NB4 (cell line): ENCODE measurements at regions not wholly inside any gene's neighbourhood (a gene's known extent, or its start where the extent isn't known, plus 50 kb on each side); places are given as distances from the start of the nearest gene placed in this dataset.

Experiments used
- MAX ChIP-seq: IDR thresholded peaks from 2 replicates; pipeline ENCODE4 v1.6.1; 2011; ENCODE audit warnings: low read depth, low read length
- MYC ChIP-seq: IDR thresholded peaks from 2 replicates; pipeline ENCODE4 v1.6.1; 2011; ENCODE audit warnings: low read depth, low read length
- POLR2A ChIP-seq: IDR thresholded peaks from 2 replicates; pipeline ENCODE4 v1.6.1; 2011; ENCODE audit warnings: mild to moderate bottlenecking; ENCODE audit not compliant: insufficient read length; ENCODE audit errors: extremely low read depth
- TF ChIP-seq, protein P1 (sequence below): IDR thresholded peaks from one replicate; pipeline ENCODE4 v1.5.1; 2012; ENCODE audit warnings: low read depth, low read length

DNA sequence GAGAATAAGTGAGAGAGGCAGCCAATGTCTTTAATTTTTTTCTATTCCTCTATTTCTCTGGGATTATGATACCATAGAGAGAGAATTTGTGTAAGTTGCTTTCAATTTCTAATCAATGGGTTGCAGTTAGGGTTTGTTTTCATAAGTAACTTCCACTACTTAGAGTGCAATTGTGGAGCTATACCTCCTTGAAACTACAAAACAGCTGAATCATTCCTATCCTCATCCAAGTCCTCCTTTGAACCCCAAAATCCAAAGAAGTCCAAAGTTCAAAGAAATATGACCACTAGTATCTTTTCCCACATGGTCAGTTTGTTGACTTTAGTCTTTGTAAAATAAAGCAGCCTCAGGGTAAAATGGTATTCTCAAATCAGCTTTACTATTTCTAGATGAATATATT lies 1085.4 kb upstream of the INTU start:
- TF ChIP-seq POLR2A (no peak), MAX (no peak), MYC (no peak)
- TF ChIP-seq, protein P1, sequence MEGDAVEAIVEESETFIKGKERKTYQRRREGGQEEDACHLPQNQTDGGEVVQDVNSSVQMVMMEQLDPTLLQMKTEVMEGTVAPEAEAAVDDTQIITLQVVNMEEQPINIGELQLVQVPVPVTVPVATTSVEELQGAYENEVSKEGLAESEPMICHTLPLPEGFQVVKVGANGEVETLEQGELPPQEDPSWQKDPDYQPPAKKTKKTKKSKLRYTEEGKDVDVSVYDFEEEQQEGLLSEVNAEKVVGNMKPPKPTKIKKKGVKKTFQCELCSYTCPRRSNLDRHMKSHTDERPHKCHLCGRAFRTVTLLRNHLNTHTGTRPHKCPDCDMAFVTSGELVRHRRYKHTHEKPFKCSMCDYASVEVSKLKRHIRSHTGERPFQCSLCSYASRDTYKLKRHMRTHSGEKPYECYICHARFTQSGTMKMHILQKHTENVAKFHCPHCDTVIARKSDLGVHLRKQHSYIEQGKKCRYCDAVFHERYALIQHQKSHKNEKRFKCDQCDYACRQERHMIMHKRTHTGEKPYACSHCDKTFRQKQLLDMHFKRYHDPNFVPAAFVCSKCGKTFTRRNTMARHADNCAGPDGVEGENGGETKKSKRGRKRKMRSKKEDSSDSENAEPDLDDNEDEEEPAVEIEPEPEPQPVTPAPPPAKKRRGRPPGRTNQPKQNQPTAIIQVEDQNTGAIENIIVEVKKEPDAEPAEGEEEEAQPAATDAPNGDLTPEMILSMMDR, result no peak
